ENCODE measurements at regions not wholly inside any gene's neighbourhood (a gene's known extent, or its start where the extent isn't known, plus 50 kb on each side); places are given as distances from the start of the nearest gene placed in this dataset.
"Not testable (repeated sequence)": the region's sequence is repeated elsewhere in the genome, so short reads cannot be mapped to it uniquely, and the experiment has no call there.

DNA sequence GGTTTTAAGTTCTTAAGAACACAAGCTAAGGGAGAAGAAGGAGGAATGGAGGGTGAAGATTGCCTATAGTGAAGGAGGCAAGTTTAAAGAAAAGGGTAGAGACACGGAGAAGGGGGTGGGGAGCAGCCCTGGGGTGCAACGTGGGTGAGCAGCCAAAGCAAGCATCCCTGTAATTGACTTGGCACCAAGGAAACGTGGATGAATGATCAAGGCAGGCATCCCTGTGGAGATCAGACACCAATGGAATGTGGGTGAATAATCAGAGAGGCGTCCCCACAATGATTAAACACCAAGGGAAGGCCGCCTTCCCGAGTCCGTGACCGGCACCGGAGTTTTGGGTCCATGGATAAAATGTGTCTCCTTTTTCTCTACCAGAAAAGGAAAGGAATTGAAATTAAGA lies 58.4 kb upstream of the CCDC90B start:
- CTCF ChIA-PET (ENCODE audit: partially characterized antibody); H3K4me3 ChIP-seq (ENCODE audit: extremely low read depth in 1 of 4, insufficient read depth in 2 of 4, low read depth in 3 of 4, low read length in 4 of 4); H2BK15ac ChIP-seq (ENCODE audit: low read length); H3K27me3 ChIP-seq (replicated peaks in 1 of 4; ENCODE audit: control insufficient read depth in 3 of 4, extremely low read depth in 1 of 4, insufficient read depth in 3 of 4, low read length in 3 of 4); H4K91ac ChIP-seq (replicated peaks; ENCODE audit: insufficient read length, low read length); H3K79me2 ChIP-seq (ENCODE audit: control insufficient read depth in 1 of 2, insufficient read depth in 2 of 2, low read length in 2 of 2); H2BK12ac ChIP-seq (ENCODE audit: low read depth, low read length); FAIRE-seq; DNase-seq (ENCODE audit: low read depth in 1 of 2, low spot score in 2 of 2); H3K23me2 ChIP-seq (ENCODE audit: low read depth, low read length); H2BK20ac ChIP-seq (ENCODE audit: low read length); H3K4ac ChIP-seq (replicated peaks; ENCODE audit: insufficient read length, low read depth, low read length); H2AK5ac ChIP-seq (ENCODE audit: low read depth, low read length); H4K8ac ChIP-seq (ENCODE audit: extremely low read depth, insufficient read depth, low read length); H3K9me3 ChIP-seq (ENCODE audit: insufficient read depth in 2 of 2, low read depth in 1 of 2, low read length in 1 of 2); H3K18ac ChIP-seq (ENCODE audit: extremely low read depth, low read length); H2AFZ ChIP-seq (ENCODE audit: low read length); H3K56ac ChIP-seq (replicated peaks; ENCODE audit: insufficient read length, low read depth, low read length); H2BK120ac ChIP-seq (replicated peaks; ENCODE audit: low read depth, low read length); H3K23ac ChIP-seq (ENCODE audit: insufficient read length); POLR2A ChIA-PET (ENCODE audit: partially characterized antibody); H3K79me1 ChIP-seq (ENCODE audit: low read depth, low read length); H3K4me1 ChIP-seq (replicated peaks in 1 of 4; ENCODE audit: control insufficient read depth in 3 of 4, insufficient read depth in 4 of 4, low read length in 3 of 4); H4K20me1 ChIP-seq (replicated peaks in 1 of 2; ENCODE audit: control insufficient read depth in 1 of 2, insufficient read depth in 2 of 2, low read length in 2 of 2); H3K9ac ChIP-seq (replicated peaks in 1 of 4; ENCODE audit: extremely low read depth in 1 of 4, low read depth in 3 of 4, low read length in 3 of 4); H4K5ac ChIP-seq (ENCODE audit: insufficient read length, low read depth, low read length); H3K36me3 ChIP-seq (ENCODE audit: control insufficient read depth in 2 of 4, insufficient read depth in 4 of 4, low read length in 3 of 4); H3K27ac ChIP-seq (ENCODE audit: low read depth, low read length); H3K4me2 ChIP-seq (ENCODE audit: insufficient read depth in 1 of 2, low read depth in 2 of 2, low read length in 2 of 2); H3K14ac ChIP-seq (ENCODE audit: insufficient read length); H2BK5ac ChIP-seq (ENCODE audit: low read depth, low read length): not testable (repeated sequence)
- TF ChIP-seq TEAD4 (IDR thresholded peaks at IDR 0.05; ENCODE audit: low read depth, low read length), result 0 out of 2 replicates have a peak, but pooled peaks have one; percentile 21
- 92% methylated on average over 9 of the region's 9 CpGs; no CpG with 5 or more reads in 1 of the 2 experiments for WGBS, 2 experiments (ENCODE audit: extremely low coverage in 1 of 2, insufficient coverage in 1 of 2, insufficient read length in 1 of 2, insufficient replicate concordance in 2 of 2, low coverage in 1 of 2, low lambda C conversion rate in 2 of 2, missing lambda C conversion rate in 1 of 2)

Data from H1 (cell line).